Peyer's patch (tissue), 4 donors: ENCODE measurements at regions not wholly inside any gene's neighbourhood (a gene's known extent, or its start where the extent isn't known, plus 50 kb on each side); places are given as distances from the start of the nearest gene placed in this dataset.

Experiments used
- POLR2A ChIP-seq, 2 donors: fragments of 450-650 bp; IDR thresholded peaks; one replicate each; pipeline ENCODE4 v1.5.1; 2017; ENCODE audit warnings: antibody characterized with exemption in 2 of 2, mild to moderate bottlenecking in 2 of 2, moderate library complexity in 2 of 2
- TF ChIP-seq, protein P1 (sequence below), 6 experiments: fragments of 450-650 bp in 4 of 6; fragments of 200-600 bp in 2 of 6; sonication (generic) in 1 of 6; IDR thresholded peaks; one replicate each; pipeline ENCODE4 v1.5.1; 2017 to 2019; ENCODE audit warnings: antibody characterized with exemption in 6 of 6, mild to moderate bottlenecking in 3 of 6, moderate library complexity in 1 of 6

- TF ChIP-seq, protein P1, sequence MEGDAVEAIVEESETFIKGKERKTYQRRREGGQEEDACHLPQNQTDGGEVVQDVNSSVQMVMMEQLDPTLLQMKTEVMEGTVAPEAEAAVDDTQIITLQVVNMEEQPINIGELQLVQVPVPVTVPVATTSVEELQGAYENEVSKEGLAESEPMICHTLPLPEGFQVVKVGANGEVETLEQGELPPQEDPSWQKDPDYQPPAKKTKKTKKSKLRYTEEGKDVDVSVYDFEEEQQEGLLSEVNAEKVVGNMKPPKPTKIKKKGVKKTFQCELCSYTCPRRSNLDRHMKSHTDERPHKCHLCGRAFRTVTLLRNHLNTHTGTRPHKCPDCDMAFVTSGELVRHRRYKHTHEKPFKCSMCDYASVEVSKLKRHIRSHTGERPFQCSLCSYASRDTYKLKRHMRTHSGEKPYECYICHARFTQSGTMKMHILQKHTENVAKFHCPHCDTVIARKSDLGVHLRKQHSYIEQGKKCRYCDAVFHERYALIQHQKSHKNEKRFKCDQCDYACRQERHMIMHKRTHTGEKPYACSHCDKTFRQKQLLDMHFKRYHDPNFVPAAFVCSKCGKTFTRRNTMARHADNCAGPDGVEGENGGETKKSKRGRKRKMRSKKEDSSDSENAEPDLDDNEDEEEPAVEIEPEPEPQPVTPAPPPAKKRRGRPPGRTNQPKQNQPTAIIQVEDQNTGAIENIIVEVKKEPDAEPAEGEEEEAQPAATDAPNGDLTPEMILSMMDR (IDR thresholded peaks at IDR 0.05), result no peak
- TF ChIP-seq POLR2A (IDR thresholded peaks at IDR 0.05), result no peak
Observed at GRCh38 chr11:44380009-44380313, 70.0 kb upstream of the ALX4 start.
